ENCODE measurements at regions not wholly inside any gene's neighbourhood (a gene's known extent, or its start where the extent isn't known, plus 50 kb on each side); places are given as distances from the start of the nearest gene placed in this dataset.
"Not testable (repeated sequence)": the region's sequence is repeated elsewhere in the genome, so short reads cannot be mapped to it uniquely, and the experiment has no call there.

GRCh38 chr7:149930374-149931068, 56.8 kb downstream of the ATP6V0E2 start:
- DNase-seq (ENCODE audit: low read depth in 2 of 2): not testable (repeated sequence)

- DNase-seq (ENCODE audit: low read depth in 2 of 2): not testable (repeated sequence)
Measured at GRCh38 chr7:149933776-149934175, 60.0 kb downstream of the ATP6V0E2 start.

- DNase-seq (ENCODE audit: low read depth in 2 of 2): not testable (repeated sequence)
Measured at GRCh38 chr7:149947346-149947745, 73.6 kb downstream of the ATP6V0E2 start.

GRCh38 chr7:149948444-149948843, 74.7 kb downstream of the ATP6V0E2 start:
- DNase-seq (ENCODE audit: low read depth in 2 of 2): not testable (repeated sequence)

- not testable (repeated sequence) for DNase-seq (ENCODE audit: low read depth in 2 of 2)
Measured at GRCh38 chr7:149949863-149950577, 76.3 kb downstream of the ATP6V0E2 start.

GRCh38 chr7:149950578-149950924, 76.8 kb downstream of the ATP6V0E2 start:
- DNase-seq (ENCODE audit: low read depth in 2 of 2): not testable (repeated sequence)

DNA sequence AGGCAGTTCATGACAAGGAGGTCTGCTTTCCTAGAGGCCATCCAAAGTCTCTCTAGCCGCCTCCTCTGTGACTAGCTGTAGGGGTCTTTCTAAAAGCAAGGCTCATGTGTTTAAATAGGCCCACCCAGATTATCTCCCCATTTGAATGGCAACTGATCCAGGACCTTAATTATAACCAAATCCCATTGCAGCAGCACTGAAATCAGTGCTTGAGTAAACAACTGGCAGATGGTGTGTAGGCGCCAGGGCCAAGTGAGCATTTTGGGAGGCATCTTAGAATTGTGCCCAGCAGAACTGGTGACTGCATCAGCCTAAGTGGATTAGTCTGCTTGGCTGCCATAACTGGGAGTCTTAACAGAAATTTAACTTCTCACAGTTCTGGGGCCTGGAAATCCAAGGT, 77.8 kb downstream of the ATP6V0E2 start:
- DNase-seq (ENCODE audit: low read depth in 2 of 2): not testable (repeated sequence)

DNA sequence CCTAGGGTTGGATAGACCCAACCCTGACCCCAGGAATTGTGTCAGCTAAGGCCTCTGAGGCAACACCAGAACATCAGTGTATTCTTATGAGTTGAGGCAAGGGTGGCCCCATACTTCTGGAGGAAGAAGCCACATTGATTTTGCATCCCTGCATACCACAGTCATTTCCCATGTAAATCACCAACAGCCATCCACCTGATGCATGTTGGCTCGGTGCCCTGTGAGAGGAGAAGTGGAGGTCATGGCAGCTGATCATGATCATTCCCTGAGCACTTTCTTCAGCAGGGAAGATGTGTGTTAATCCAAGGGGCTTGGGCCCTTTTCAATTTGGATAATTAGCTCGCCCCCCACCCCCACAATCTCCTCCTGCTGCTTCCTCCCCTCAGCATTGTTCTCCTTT, 85.1 kb downstream of the ATP6V0E2 start:
- DNase-seq (ENCODE audit: low read depth in 2 of 2): not testable (repeated sequence)

DNA sequence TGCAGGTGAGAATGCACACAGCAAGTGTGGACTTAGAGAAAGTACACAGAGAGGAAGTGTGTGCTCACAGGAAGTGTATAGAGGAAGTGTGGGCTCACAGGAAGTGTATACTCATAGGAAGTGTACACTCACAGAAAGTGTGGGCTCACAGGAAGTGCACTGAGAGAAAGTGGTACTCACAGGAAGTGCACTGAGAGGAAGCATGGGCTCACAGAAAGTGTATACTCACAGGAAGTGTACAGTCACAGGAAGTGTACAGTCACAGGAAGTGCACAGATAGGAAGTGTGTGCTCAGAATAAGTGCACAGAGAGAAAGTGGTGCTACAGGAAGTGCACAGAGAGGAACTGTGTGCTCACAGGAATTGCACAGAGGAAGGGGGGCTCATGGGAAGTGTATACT, 87.1 kb downstream of the ATP6V0E2 start:
- not testable (repeated sequence) for DNase-seq (ENCODE audit: low read depth in 2 of 2)

DNA sequence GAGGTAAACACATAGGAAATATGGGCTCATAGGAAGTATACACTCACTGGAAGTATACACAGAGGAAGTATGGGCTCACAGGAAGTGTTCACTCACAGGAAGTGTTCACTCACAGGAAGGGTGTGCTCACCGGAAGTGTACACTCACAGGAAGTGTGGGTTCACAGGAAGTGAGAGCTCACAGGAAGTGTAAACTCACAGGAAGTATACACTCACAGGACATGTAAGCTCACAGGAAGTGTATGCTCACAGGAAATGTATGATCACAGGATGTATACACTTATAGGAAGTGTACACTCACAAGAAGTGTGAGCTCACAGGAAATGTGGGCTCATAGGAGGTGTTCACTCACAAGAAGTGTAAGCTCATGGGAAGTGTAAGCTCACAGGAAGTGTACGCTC, 88.1 kb downstream of the ATP6V0E2 start:
- DNase-seq (ENCODE audit: low read depth in 2 of 2): not testable (repeated sequence)

GRCh38 chr7:149962685-149963319, 89.0 kb downstream of the ATP6V0E2 start:
- DNase-seq (ENCODE audit: low read depth in 2 of 2): not testable (repeated sequence)

DNA sequence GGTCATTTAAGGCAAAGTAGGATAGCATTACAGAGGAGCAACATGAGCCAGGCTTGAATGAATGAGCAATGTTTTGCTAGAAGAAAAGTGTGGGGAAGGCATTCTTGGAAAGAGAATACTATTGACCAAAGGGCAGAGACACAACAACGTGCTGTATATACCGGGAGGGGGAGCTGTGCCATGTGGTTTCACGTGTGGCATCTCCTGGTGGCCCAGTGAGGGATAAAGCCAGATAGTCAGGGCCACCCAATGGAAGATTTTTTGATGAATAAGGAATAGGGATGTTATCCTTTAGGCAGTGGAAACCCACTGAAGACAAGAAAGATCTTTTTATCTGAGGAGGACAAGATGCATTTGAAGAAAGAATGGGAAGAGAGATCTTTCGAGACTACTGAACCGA, 90.2 kb downstream of the ATP6V0E2 start:
- DNase-seq (ENCODE audit: low read depth in 2 of 2): not testable (repeated sequence)

- not testable (repeated sequence) for DNase-seq (ENCODE audit: low read depth in 2 of 2)
Measured at GRCh38 chr7:149966444-149966843, 92.7 kb downstream of the ATP6V0E2 start.

DNA sequence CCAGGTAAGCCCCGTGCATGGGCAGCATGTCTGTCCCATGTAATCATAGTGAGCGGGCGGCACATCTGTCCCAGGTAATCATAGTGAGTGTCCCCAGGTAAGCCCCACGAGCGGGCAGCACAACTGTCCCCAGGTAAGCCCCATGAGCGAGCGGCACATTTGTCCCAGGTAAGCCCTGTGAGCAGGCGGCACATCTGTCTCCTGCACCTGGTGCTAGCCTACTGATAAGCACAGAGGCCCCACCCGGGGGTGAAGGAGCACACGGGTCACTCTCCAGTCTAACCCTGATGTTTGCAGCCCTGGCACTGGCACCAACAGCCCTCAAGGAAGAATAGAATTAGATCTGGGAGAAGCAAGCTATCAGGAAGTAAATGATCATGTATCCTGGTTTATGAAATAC, 99.2 kb downstream of the ATP6V0E2 start:
- not testable (repeated sequence) for DNase-seq (ENCODE audit: low read depth in 2 of 2)

DNA sequence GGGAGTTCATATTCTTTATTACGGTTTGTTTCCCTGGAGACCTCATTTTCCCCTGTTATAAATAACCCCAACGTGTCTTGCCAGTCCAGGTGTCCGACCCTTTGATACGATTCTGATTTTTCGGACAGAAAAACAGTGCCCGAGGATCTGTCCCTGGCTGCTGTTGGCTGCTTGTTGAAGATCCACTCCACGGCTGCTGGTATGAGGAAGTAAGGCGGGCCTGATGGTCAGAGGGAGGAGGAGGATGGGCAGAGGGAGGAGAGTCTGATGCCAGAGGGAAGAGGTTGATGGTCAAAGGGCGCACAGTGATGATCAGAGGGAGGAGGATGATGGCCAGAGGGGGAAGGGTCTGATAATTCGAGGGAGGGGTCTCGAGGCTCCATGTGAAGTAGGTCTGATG, 99.9 kb downstream of the ATP6V0E2 start:
- not testable (repeated sequence) for DNase-seq (ENCODE audit: low read depth in 2 of 2)

DNA sequence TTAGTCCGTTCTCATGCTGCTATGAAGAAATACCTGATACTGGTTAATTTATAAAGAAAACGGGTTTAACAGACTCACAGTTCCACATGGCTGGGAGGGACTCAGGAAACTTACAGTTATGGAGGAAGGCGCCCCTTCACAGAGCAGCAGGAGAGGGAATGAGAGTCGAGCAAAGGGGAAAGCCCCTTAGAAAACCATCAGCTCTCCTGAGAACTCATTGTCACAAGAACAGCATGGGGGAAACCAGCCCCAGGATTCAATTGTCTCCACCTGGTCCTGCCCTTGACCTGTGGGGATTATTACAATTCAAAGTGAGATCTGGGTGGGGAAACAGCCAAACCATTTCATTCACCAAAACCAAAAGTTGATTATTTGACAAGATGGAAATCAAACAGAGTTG, 101.8 kb downstream of the ATP6V0E2 start:
- DNase-seq (ENCODE audit: low read depth in 2 of 2): not testable (repeated sequence)

GRCh38 chr7:149978537-149978936, 104.8 kb downstream of the ATP6V0E2 start:
- not testable (repeated sequence) for DNase-seq (ENCODE audit: low read depth in 2 of 2)

DNA sequence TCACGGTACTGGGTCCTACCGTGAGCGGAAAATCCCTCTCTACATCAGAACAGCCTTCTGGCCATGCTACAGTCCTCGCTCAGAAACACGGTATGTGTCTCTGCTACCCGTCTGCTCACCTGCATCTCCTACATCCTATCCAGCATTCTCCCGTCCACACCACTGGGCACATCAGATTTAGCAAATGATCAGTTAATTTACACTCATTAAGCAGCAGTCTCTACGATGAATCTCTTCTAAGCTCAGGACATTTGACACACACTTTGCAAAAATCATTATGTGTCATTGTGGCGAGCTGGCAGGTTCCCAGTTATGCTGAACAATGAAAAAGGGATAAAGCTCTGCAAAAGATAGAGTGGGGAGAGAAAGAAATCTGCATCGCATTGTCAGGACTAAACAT, 105.2 kb downstream of the ATP6V0E2 start:
- not testable (repeated sequence) for DNase-seq (ENCODE audit: low read depth in 2 of 2)

GRCh38 chr7:149982537-149983112, 108.9 kb downstream of the ATP6V0E2 start:
- DNase-seq (ENCODE audit: low read depth in 2 of 2): not testable (repeated sequence)

DNA sequence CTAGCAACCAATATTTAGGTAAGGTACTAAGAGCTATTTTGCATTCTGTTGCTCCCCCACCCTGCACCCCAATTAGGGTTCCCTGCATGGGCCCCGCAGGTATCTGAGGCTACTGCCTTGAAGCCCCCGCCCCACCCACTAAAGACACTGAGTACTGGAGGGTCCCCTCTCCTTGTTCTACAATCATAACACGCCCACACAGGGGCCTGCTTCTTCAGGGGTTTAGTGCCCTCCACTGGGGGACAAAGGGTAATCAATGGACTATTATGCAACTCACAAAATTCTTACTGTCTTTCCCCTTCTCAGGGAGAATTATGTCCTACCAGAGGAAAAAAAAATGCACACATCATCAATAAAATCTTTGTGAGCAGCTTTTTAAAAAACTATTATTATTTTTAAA, 113.1 kb downstream of the ATP6V0E2 start:
- DNase-seq (ENCODE audit: low read depth in 2 of 2): not testable (repeated sequence)

GRCh38 chr7:149991652-149992302, 118.0 kb downstream of the ATP6V0E2 start:
- not testable (repeated sequence) for DNase-seq (ENCODE audit: low read depth in 2 of 2)

DNA sequence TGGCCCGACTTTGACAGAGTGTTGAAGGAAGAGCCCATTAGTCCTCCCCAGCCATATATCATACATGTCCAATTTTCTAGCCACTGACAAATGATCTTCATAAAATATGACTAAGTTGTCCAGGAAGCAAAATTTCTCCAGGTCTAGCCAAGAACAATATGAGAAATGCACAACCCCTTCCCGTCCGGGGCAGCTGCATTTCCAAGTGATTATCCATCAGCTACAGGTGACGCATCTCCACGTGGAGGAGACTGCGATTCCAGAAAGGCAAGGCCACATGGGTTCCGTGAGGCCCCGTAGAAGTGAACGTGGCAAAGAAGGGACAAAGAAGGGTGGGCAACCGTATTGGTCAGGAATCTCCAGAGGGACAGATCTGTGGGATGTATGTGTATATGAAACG, 118.6 kb downstream of the ATP6V0E2 start:
- DNase-seq (ENCODE audit: low read depth in 2 of 2): not testable (repeated sequence)
